ENCODE measurements at regions not wholly inside any gene's neighbourhood (a gene's known extent, or its start where the extent isn't known, plus 50 kb on each side); places are given as distances from the start of the nearest gene placed in this dataset.

GRCh38 chr12:97938031-97938430, 475.4 kb downstream of the RMST start:
- TF ChIP-seq CTCF (IDR thresholded peaks at IDR 0.05; ENCODE audit: insufficient read depth, low read length, poor library complexity, severe bottlenecking), result no peak
- TF ChIP-seq EZH2phosphoT487 (conservative IDR thresholded peaks at IDR 0.05; ENCODE audit: low read length), result no peak
